BLaER1 (cell line): ENCODE measurements at regions not wholly inside any gene's neighbourhood (a gene's known extent, or its start where the extent isn't known, plus 50 kb on each side); places are given as distances from the start of the nearest gene placed in this dataset.
"Not testable (repeated sequence)": the region's sequence is repeated elsewhere in the genome, so short reads cannot be mapped to it uniquely, and the experiment has no call there.

Experiments used
- H3K27ac ChIP-seq: shearing (Covaris generic); formaldehyde crosslinking; 2 replicates; pipeline ENCODE4 v1.8.1; 2022
- H3K27me3 ChIP-seq: shearing (Covaris generic); formaldehyde crosslinking; 2 replicates; pipeline ENCODE4 v1.8.1; 2022
- H3K36me3 ChIP-seq: shearing (Covaris generic); formaldehyde crosslinking; 2 replicates; pipeline ENCODE4 v1.8.1; 2022
- H3K4me1 ChIP-seq: shearing (Covaris generic); formaldehyde crosslinking; 2 replicates; pipeline ENCODE4 v1.8.1; 2022
- H3K4me2 ChIP-seq: shearing (Covaris generic); formaldehyde crosslinking; 2 replicates; pipeline ENCODE4 v1.8.1; 2022
- H3K4me3 ChIP-seq: shearing (Covaris generic); formaldehyde crosslinking; 2 replicates; pipeline ENCODE4 v1.8.1; 2022
- H3K9ac ChIP-seq: shearing (Covaris generic); formaldehyde crosslinking; 2 replicates; pipeline ENCODE4 v1.8.1; 2022
- H3K9me3 ChIP-seq: shearing (Covaris generic); formaldehyde crosslinking; 2 replicates; pipeline ENCODE4 v1.8.1; 2022
- H4K20me1 ChIP-seq: shearing (Covaris generic); formaldehyde crosslinking; 2 replicates; pipeline ENCODE4 v1.8.1; 2022
- Cebpa-rat ChIP-seq: shearing (Covaris generic); IDR thresholded peaks from 2 replicates; pipeline ENCODE4 v1.8.1; 2022

DNA sequence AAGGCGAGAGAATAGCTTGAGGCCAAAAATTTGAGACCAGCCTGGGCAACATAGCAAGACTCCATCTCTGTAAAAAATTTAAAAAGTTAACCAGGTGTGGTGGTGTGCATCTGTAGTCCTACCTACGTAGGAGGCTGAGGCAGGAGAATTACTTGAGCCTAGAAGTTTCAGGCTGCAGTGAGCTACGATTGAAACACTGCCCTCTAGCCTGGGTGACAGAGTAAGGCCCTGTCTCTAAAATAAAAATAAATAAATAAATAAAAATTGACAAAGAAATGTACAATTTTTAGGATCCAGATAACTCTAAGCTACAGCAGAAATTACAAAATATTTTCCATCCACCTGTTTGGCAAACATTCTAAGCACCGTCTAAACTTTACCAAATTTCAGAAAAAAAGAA is 941.0 kb upstream of the ADGRB3 start:
- Histone ChIP-seq H3K27me3 (no peaks in the 10 kb centered on the region), H3K4me1 (no peaks in the 10 kb centered on the region), H4K20me1 (no peaks in the 10 kb centered on the region), H3K9ac (no peak overlapping the region), H3K4me3 (no peak overlapping the region), H3K9me3 (no peaks in the 10 kb centered on the region), H3K36me3 (no peaks in the 10 kb centered on the region), H3K27ac (no peak overlapping the region), H3K4me2 (no peak overlapping the region)
- no peak for TF ChIP-seq Cebpa-rat

DNA sequence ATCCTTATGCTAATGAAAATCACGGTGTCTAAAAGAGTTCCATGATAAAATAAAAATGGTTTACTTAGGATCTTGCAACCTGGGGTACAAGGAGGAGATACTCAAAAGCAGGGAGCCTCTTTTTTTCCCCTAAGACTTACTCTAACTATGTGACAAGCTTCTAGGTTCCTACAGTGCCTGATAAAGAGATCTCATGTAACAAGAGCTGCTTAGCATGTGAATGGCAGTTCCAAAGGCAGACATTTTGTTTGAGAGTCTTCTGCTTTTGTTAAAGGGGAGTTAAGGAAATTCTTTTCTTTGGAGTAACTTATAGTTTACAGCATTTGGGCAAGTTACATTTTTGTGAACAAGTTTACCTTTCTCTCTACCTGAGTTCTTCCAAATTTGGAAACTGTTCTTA is 945.8 kb upstream of the ADGRB3 start:
- no peak overlapping the region for H3K4me3 ChIP-seq
- H3K4me1 ChIP-seq, result no peaks in the 10 kb centered on the region; the same call in 1 of the 2 replicates
- no peaks in the 10 kb centered on the region for H3K27me3 ChIP-seq
- H3K4me2 ChIP-seq, result no peak overlapping the region
- no peaks in the 10 kb centered on the region; the same call in 1 of the 2 replicates for H3K9me3 ChIP-seq
- H3K27ac ChIP-seq, result no peak overlapping the region
- no peaks in the 10 kb centered on the region for H3K36me3 ChIP-seq
- no peak overlapping the region for H3K9ac ChIP-seq
- H4K20me1 ChIP-seq, result no peaks in the 10 kb centered on the region
- TF ChIP-seq Cebpa-rat, result no peak

DNA sequence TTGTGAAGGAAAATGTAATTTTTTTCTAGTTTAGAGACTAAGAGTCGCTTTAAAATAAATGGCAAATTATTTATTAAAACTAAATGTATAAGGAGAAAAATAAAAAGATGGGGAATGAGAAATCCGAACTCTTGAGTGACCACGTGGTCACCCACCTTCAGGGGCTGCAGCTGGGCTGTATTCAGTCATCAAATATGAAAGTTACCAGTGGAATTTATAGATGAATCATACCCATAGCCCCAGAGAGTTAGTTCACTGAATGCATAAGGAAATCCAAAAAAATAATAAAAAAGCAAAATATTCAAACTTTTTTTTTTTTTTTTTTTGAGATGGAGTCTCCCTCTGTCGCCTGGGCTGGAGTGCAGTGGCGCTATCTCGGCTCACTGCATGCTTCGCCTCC is 947.7 kb upstream of the ADGRB3 start:
- no peak for TF ChIP-seq Cebpa-rat
- no peaks in the 10 kb centered on the region for H4K20me1 ChIP-seq
- no peak overlapping the region for H3K4me3 ChIP-seq
- H3K9ac ChIP-seq, result no peak overlapping the region
- H3K27me3 ChIP-seq, result no peaks in the 10 kb centered on the region
- peaks cover 7% of the 10 kb centered on the region; the same call in 1 of the 2 replicates for H3K4me1 ChIP-seq
- H3K4me2 ChIP-seq, result no peak overlapping the region
- H3K36me3 ChIP-seq, result no peaks in the 10 kb centered on the region
- no peak overlapping the region for H3K27ac ChIP-seq
- no peaks in the 10 kb centered on the region; the same call in 1 of the 2 replicates for H3K9me3 ChIP-seq

GRCh38 chr6:67686225-67686624 is 948.9 kb upstream of the ADGRB3 start:
- H3K27ac ChIP-seq, H3K36me3 ChIP-seq, H3K4me1 ChIP-seq, H3K4me2 ChIP-seq, H3K27me3 ChIP-seq, H3K9ac ChIP-seq, H3K9me3 ChIP-seq, H4K20me1 ChIP-seq, H3K4me3 ChIP-seq: not testable (repeated sequence)

- H4K20me1 ChIP-seq, result no peaks in the 10 kb centered on the region
- H3K27me3 ChIP-seq, result no peaks in the 10 kb centered on the region
- H3K4me1 ChIP-seq, result peaks cover 7% of the 10 kb centered on the region; the same call in 1 of the 2 replicates
- no peak overlapping the region for H3K4me3 ChIP-seq
- TF ChIP-seq Cebpa-rat, result no peak
- no peaks in the 10 kb centered on the region; the same call in 1 of the 2 replicates for H3K9me3 ChIP-seq
- H3K9ac ChIP-seq, result no peak overlapping the region
- H3K27ac ChIP-seq, result no peak overlapping the region
- H3K36me3 ChIP-seq, result no peaks in the 10 kb centered on the region
- H3K4me2 ChIP-seq, result 0 out of 2 replicates have a peak overlapping the region, but pooled peaks have one; percentile 3
Measured at GRCh38 chr6:67683960-67684359, 951.1 kb upstream of the ADGRB3 start.

DNA sequence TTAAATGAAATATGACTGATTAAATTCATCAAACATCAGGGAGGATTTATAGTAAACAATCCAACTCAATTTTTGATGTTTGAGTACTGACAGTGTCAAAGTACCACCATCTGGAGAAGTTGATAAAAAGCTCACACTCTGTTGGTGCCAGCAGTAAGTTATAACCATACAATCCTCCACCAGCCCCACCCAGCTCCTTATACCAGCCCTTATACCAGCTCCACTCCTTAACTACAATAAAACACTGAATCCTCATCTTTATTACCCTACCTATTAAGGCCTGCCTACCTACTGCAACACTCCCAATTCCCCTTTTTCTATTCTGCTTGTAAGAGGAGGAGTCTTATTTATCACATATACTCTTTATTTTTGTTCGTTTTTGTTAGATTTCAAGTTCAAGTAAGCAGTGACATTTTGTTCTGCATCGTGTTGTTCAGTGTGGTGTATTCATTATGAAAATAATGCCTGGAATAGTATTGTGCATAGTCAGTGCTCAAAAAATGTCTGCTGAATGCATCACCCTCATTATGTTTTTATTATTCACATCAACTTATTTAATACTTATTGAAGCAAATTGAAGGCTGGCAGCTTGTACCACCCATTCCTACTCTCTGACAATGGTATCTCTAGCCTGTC is 954.7 kb upstream of the ADGRB3 start:
- H3K27me3 ChIP-seq, result no peaks in the 10 kb centered on the region
- no peak overlapping the region for H3K9ac ChIP-seq
- no peaks in the 10 kb centered on the region for H3K36me3 ChIP-seq
- H3K4me3 ChIP-seq, result no peak overlapping the region
- no peak overlapping the region for H3K27ac ChIP-seq
- H3K9me3 ChIP-seq, result peaks cover 9% of the 10 kb centered on the region
- no peaks in the 10 kb centered on the region for H4K20me1 ChIP-seq
- TF ChIP-seq Cebpa-rat, result no peak
- H3K4me1 ChIP-seq, result peaks cover 7% of the 10 kb centered on the region; the same call in 1 of the 2 replicates
- H3K4me2 ChIP-seq, result no peak overlapping the region

DNA sequence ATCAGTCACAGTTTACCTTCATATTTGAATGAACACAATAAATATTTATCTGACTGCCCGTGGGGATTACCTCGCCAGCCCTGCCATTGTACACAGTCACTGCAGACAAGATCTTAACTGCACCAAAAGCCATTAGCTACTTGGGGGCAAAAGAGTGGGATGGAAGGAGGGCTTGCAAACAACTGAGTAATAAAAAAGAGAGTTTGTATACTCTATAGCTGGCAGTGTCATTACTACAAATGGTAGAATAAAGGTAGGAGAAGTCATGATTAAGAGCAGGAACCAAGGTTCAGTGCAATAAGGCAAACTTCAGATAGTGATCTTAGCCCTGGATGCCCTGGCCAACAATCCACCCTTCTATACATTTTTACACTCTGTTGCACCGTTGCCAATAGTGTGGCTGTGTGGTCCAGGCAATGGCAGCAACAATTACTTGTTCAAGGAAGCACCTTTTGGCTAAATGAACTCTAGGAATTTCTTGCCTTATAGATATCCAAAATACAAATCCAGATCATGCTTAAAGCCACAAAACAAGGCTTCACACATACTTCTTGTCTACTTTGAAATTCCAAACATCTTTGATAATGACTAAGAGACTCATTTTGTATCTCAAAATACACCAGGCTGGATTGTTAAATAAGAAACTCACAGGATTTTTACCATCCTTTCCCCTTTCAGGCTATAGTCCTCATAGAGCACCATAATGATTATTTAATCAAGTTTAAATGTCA is 955.4 kb upstream of the ADGRB3 start:
- no peaks in the 10 kb centered on the region for H3K36me3 ChIP-seq
- H3K4me2 ChIP-seq, result no peak overlapping the region
- no peak overlapping the region for H3K9ac ChIP-seq
- no peak overlapping the region for H3K27ac ChIP-seq
- H4K20me1 ChIP-seq, result no peaks in the 10 kb centered on the region
- peaks cover 16% of the 10 kb centered on the region for H3K9me3 ChIP-seq
- H3K4me1 ChIP-seq, result peaks cover 7% of the 10 kb centered on the region; the same call in 1 of the 2 replicates
- H3K4me3 ChIP-seq, result no peak overlapping the region
- TF ChIP-seq Cebpa-rat, result no peak
- no peaks in the 10 kb centered on the region for H3K27me3 ChIP-seq

- H3K27ac ChIP-seq, result no peak overlapping the region
- H3K4me3 ChIP-seq, result no peak overlapping the region
- peaks cover 27% of the 10 kb centered on the region for H3K9me3 ChIP-seq
- H3K9ac ChIP-seq, result no peak overlapping the region
- H3K27me3 ChIP-seq, result no peaks in the 10 kb centered on the region
- no peak overlapping the region for H3K4me2 ChIP-seq
- no peaks in the 10 kb centered on the region for H4K20me1 ChIP-seq
- no peak for TF ChIP-seq Cebpa-rat
- H3K36me3 ChIP-seq, result no peaks in the 10 kb centered on the region
- H3K4me1 ChIP-seq, result no peaks in the 10 kb centered on the region
Measured at GRCh38 chr6:67676892-67677291, 958.2 kb upstream of the ADGRB3 start.

DNA sequence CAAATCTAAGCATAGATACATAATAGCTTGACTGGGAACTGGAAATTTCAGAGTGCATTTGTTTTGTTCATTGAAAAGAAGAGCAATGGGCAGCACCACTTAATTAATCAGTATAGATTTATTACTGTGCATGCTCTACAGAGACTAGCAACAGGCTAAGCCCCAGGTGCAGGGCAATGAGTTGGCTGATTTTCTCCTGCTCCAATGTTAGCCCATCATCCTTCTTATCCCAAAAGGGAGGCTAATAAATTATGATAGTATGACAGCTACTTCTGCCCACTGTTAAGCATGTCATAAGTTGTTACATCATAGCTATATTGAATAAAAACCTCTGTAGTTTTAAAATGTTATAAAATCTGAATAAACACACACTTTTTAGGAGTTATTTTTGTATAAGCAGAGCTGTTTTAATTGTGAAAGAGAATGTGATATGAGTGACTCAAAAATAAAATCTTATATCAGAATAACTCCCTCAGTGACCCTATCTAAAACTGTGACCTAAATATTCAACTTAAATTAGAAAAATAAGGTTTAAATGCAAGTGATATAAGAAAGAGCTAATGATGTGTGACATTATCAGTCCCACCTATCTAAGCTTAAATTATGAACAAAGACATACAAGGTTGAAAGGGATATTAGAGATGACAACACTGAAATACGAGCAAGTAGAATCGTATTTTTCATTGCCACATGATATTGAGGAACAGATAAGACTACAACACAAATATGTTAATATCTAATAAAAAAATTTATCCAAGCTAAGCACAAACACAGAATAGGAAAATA is 967.3 kb upstream of the ADGRB3 start:
- Histone ChIP-seq H3K27me3 (no peaks in the 10 kb centered on the region), H3K4me2 (no peak overlapping the region), H3K27ac (no peak overlapping the region), H3K9ac (no peak overlapping the region), H3K36me3 (no peaks in the 10 kb centered on the region), H3K9me3 (no peaks in the 10 kb centered on the region), H3K4me3 (no peak overlapping the region), H4K20me1 (no peaks in the 10 kb centered on the region), H3K4me1 (no peaks in the 10 kb centered on the region)
- no peak for TF ChIP-seq Cebpa-rat
